ENCODE measurements at regions not wholly inside any gene's neighbourhood (a gene's known extent, or its start where the extent isn't known, plus 50 kb on each side); places are given as distances from the start of the nearest gene placed in this dataset.
"Not testable (repeated sequence)": the region's sequence is repeated elsewhere in the genome, so short reads cannot be mapped to it uniquely, and the experiment has no call there.

GRCh38 chr5:88014984-88015383 is 253.7 kb downstream of the TMEM161B start:
- WGBS, 2 donors, result 72 to 75% methylated on average over 7 of the region's 7 CpGs

GRCh38 chr5:88000877-88001276 is 267.8 kb downstream of the TMEM161B start:
- no peaks in the 10 kb centered on the region for H3K4me1 ChIP-seq (ENCODE audit: control insufficient read depth in 2 of 2, insufficient read depth in 2 of 2, low read length in 1 of 2)
- no peaks in the 10 kb centered on the region for H3K36me3 ChIP-seq (ENCODE audit: control insufficient read depth in 2 of 2, insufficient read depth in 2 of 2, low read length in 1 of 2)
- no peaks in the 10 kb centered on the region for H3K9me3 ChIP-seq (ENCODE audit: control insufficient read depth in 2 of 2, insufficient read depth in 1 of 2, low read depth in 1 of 2, low read length in 1 of 2)
- H3K4me3 ChIP-seq (ENCODE audit: low read depth in 1 of 2, low read length in 2 of 2), result no peak overlapping the region
- H3K27ac ChIP-seq (ENCODE audit: low read depth in 2 of 2, low read length in 1 of 2), result no peak overlapping the region
- no peaks in the 10 kb centered on the region for H3K27me3 ChIP-seq (ENCODE audit: control insufficient read depth in 1 of 2, insufficient read depth in 2 of 2, low read length in 2 of 2)
- WGBS, 2 donors, result 20 to 35% methylated on average over 5 of the region's 5 CpGs

More at GRCh38 chr5:88014984-88015383, 253.7 kb downstream of the TMEM161B start:
- not testable (repeated sequence) for H3K27me3 ChIP-seq (ENCODE audit: control insufficient read depth in 1 of 2, insufficient read depth in 2 of 2, low read length in 2 of 2); H3K9me3 ChIP-seq (ENCODE audit: control insufficient read depth in 2 of 2, insufficient read depth in 1 of 2, low read depth in 1 of 2, low read length in 1 of 2); H3K4me3 ChIP-seq (ENCODE audit: low read depth in 1 of 2, low read length in 2 of 2); H3K36me3 ChIP-seq (ENCODE audit: control insufficient read depth in 2 of 2, insufficient read depth in 2 of 2, low read length in 1 of 2); H3K4me1 ChIP-seq (ENCODE audit: control insufficient read depth in 2 of 2, insufficient read depth in 2 of 2, low read length in 1 of 2); H3K27ac ChIP-seq (ENCODE audit: low read depth in 2 of 2, low read length in 1 of 2)

- H3K27ac ChIP-seq (ENCODE audit: low read depth in 2 of 2, low read length in 1 of 2), result no peak overlapping the region
- H3K9me3 ChIP-seq (ENCODE audit: control insufficient read depth in 2 of 2, insufficient read depth in 1 of 2, low read depth in 1 of 2, low read length in 1 of 2), result no peaks in the 10 kb centered on the region
- WGBS, 2 donors, result 28 to 43% methylated on average over 3 of the region's 3 CpGs
- H3K27me3 ChIP-seq (ENCODE audit: control insufficient read depth in 1 of 2, insufficient read depth in 2 of 2, low read length in 2 of 2), result no peaks in the 10 kb centered on the region
- H3K36me3 ChIP-seq (ENCODE audit: control insufficient read depth in 2 of 2, insufficient read depth in 2 of 2, low read length in 1 of 2), result no peaks in the 10 kb centered on the region
- no peaks in the 10 kb centered on the region for H3K4me1 ChIP-seq (ENCODE audit: control insufficient read depth in 2 of 2, insufficient read depth in 2 of 2, low read length in 1 of 2)
- H3K4me3 ChIP-seq (ENCODE audit: low read depth in 1 of 2, low read length in 2 of 2), result no peak overlapping the region
Observed at GRCh38 chr5:87997662-87998061, 271.0 kb downstream of the TMEM161B start.

- Histone ChIP-seq H3K27me3 (ENCODE audit: control insufficient read depth in 1 of 2, insufficient read depth in 2 of 2, low read length in 2 of 2) (no peaks in the 10 kb centered on the region), H3K27ac (ENCODE audit: low read depth in 2 of 2, low read length in 1 of 2) (no peak overlapping the region), H3K36me3 (ENCODE audit: control insufficient read depth in 2 of 2, insufficient read depth in 2 of 2, low read length in 1 of 2) (no peaks in the 10 kb centered on the region), H3K4me1 (ENCODE audit: control insufficient read depth in 2 of 2, insufficient read depth in 2 of 2, low read length in 1 of 2) (no peaks in the 10 kb centered on the region), H3K9me3 (ENCODE audit: control insufficient read depth in 2 of 2, insufficient read depth in 1 of 2, low read depth in 1 of 2, low read length in 1 of 2) (no peaks in the 10 kb centered on the region), H3K4me3 (ENCODE audit: low read depth in 1 of 2, low read length in 2 of 2) (no peak overlapping the region)
- 40% methylated on average over 2 of the region's 2 CpGs for WGBS, 2 donors
Observed at GRCh38 chr5:87966213-87966612, 302.4 kb downstream of the TMEM161B start.

GRCh38 chr5:87954121-87954520 is 314.5 kb downstream of the TMEM161B start:
- Histone ChIP-seq H3K4me1 (ENCODE audit: control insufficient read depth in 2 of 2, insufficient read depth in 2 of 2, low read length in 1 of 2) (no peaks in the 10 kb centered on the region), H3K4me3 (ENCODE audit: low read depth in 1 of 2, low read length in 2 of 2) (no peak overlapping the region), H3K27me3 (ENCODE audit: control insufficient read depth in 1 of 2, insufficient read depth in 2 of 2, low read length in 2 of 2) (no peaks in the 10 kb centered on the region), H3K27ac (ENCODE audit: low read depth in 2 of 2, low read length in 1 of 2) (no peak overlapping the region), H3K36me3 (ENCODE audit: control insufficient read depth in 2 of 2, insufficient read depth in 2 of 2, low read length in 1 of 2) (no peaks in the 10 kb centered on the region), H3K9me3 (ENCODE audit: control insufficient read depth in 2 of 2, insufficient read depth in 1 of 2, low read depth in 1 of 2, low read length in 1 of 2) (no peaks in the 10 kb centered on the region)

GRCh38 chr5:87951661-87952060 is 317.0 kb downstream of the TMEM161B start:
- WGBS, 2 donors, result 84% methylated on average over 1 of the region's 1 CpG
- Histone ChIP-seq H3K4me3 (ENCODE audit: low read depth in 1 of 2, low read length in 2 of 2) (no peak overlapping the region), H3K36me3 (ENCODE audit: control insufficient read depth in 2 of 2, insufficient read depth in 2 of 2, low read length in 1 of 2) (no peaks in the 10 kb centered on the region), H3K4me1 (ENCODE audit: control insufficient read depth in 2 of 2, insufficient read depth in 2 of 2, low read length in 1 of 2) (no peaks in the 10 kb centered on the region), H3K27ac (ENCODE audit: low read depth in 2 of 2, low read length in 1 of 2) (no peak overlapping the region), H3K9me3 (ENCODE audit: control insufficient read depth in 2 of 2, insufficient read depth in 1 of 2, low read depth in 1 of 2, low read length in 1 of 2) (no peaks in the 10 kb centered on the region), H3K27me3 (ENCODE audit: control insufficient read depth in 1 of 2, insufficient read depth in 2 of 2, low read length in 2 of 2) (no peaks in the 10 kb centered on the region)

- Histone ChIP-seq H3K4me3 (ENCODE audit: low read depth in 1 of 2, low read length in 2 of 2) (no peak overlapping the region), H3K36me3 (ENCODE audit: control insufficient read depth in 2 of 2, insufficient read depth in 2 of 2, low read length in 1 of 2) (no peaks in the 10 kb centered on the region), H3K4me1 (ENCODE audit: control insufficient read depth in 2 of 2, insufficient read depth in 2 of 2, low read length in 1 of 2) (no peaks in the 10 kb centered on the region), H3K27ac (ENCODE audit: low read depth in 2 of 2, low read length in 1 of 2) (no peak overlapping the region), H3K9me3 (ENCODE audit: control insufficient read depth in 2 of 2, insufficient read depth in 1 of 2, low read depth in 1 of 2, low read length in 1 of 2) (no peaks in the 10 kb centered on the region), H3K27me3 (ENCODE audit: control insufficient read depth in 1 of 2, insufficient read depth in 2 of 2, low read length in 2 of 2) (no peaks in the 10 kb centered on the region)
- 59 to 65% methylated on average over 10 of the region's 10 CpGs for WGBS, 2 donors
Observed at GRCh38 chr5:87949676-87950631, 318.7 kb downstream of the TMEM161B start.

GRCh38 chr5:87948486-87948885 is 320.2 kb downstream of the TMEM161B start:
- Histone ChIP-seq H3K27ac (ENCODE audit: low read depth in 2 of 2, low read length in 1 of 2) (no peak overlapping the region), H3K36me3 (ENCODE audit: control insufficient read depth in 2 of 2, insufficient read depth in 2 of 2, low read length in 1 of 2) (no peaks in the 10 kb centered on the region), H3K9me3 (ENCODE audit: control insufficient read depth in 2 of 2, insufficient read depth in 1 of 2, low read depth in 1 of 2, low read length in 1 of 2) (no peaks in the 10 kb centered on the region), H3K27me3 (ENCODE audit: control insufficient read depth in 1 of 2, insufficient read depth in 2 of 2, low read length in 2 of 2) (no peaks in the 10 kb centered on the region), H3K4me1 (ENCODE audit: control insufficient read depth in 2 of 2, insufficient read depth in 2 of 2, low read length in 1 of 2) (no peaks in the 10 kb centered on the region), H3K4me3 (ENCODE audit: low read depth in 1 of 2, low read length in 2 of 2) (no peak overlapping the region)
- WGBS, 2 donors, result 53 to 54% methylated on average over 2 of the region's 2 CpGs

GRCh38 chr5:87946271-87946670 is 322.4 kb downstream of the TMEM161B start:
- H3K4me3 ChIP-seq (ENCODE audit: low read depth in 1 of 2, low read length in 2 of 2), result no peak overlapping the region
- WGBS, 2 donors, result 45 to 54% methylated on average over 4 of the region's 4 CpGs

GRCh38 chr5:87945286-87945650 is 323.4 kb downstream of the TMEM161B start:
- H3K27ac ChIP-seq (ENCODE audit: low read depth in 2 of 2, low read length in 1 of 2), result no peak overlapping the region
- H3K36me3 ChIP-seq (ENCODE audit: control insufficient read depth in 2 of 2, insufficient read depth in 2 of 2, low read length in 1 of 2), result no peaks in the 10 kb centered on the region
- H3K4me3 ChIP-seq (ENCODE audit: low read depth in 1 of 2, low read length in 2 of 2), result no peak overlapping the region
- H3K4me1 ChIP-seq (ENCODE audit: control insufficient read depth in 2 of 2, insufficient read depth in 2 of 2, low read length in 1 of 2), result no peaks in the 10 kb centered on the region
- 90% methylated on average over 2 of the region's 2 CpGs for WGBS, 2 donors
- no peaks in the 10 kb centered on the region for H3K27me3 ChIP-seq (ENCODE audit: control insufficient read depth in 1 of 2, insufficient read depth in 2 of 2, low read length in 2 of 2)
- no peaks in the 10 kb centered on the region for H3K9me3 ChIP-seq (ENCODE audit: control insufficient read depth in 2 of 2, insufficient read depth in 1 of 2, low read depth in 1 of 2, low read length in 1 of 2)

More at GRCh38 chr5:87946271-87946670, 322.4 kb downstream of the TMEM161B start:
- Histone ChIP-seq H3K4me1 (ENCODE audit: control insufficient read depth in 2 of 2, insufficient read depth in 2 of 2, low read length in 1 of 2) (no peaks in the 10 kb centered on the region), H3K27ac (ENCODE audit: low read depth in 2 of 2, low read length in 1 of 2) (no peak overlapping the region), H3K27me3 (ENCODE audit: control insufficient read depth in 1 of 2, insufficient read depth in 2 of 2, low read length in 2 of 2) (no peaks in the 10 kb centered on the region), H3K9me3 (ENCODE audit: control insufficient read depth in 2 of 2, insufficient read depth in 1 of 2, low read depth in 1 of 2, low read length in 1 of 2) (no peaks in the 10 kb centered on the region), H3K36me3 (ENCODE audit: control insufficient read depth in 2 of 2, insufficient read depth in 2 of 2, low read length in 1 of 2) (no peaks in the 10 kb centered on the region)
